GM12864 (cell line): ENCODE measurements at regions not wholly inside any gene's neighbourhood (a gene's known extent, or its start where the extent isn't known, plus 50 kb on each side); places are given as distances from the start of the nearest gene placed in this dataset.

Source experiments
- DNase-seq: peaks from one replicate; pipeline ENCODE4 v3.0.0-alpha.2; 2011; ENCODE audit warnings: low read depth
- H3K4me3 ChIP-seq: 2 replicates; pipeline ENCODE4 v1.5.1; 2011; ENCODE audit warnings: mild to moderate bottlenecking, low read depth, low read length, control low read depth
- TF ChIP-seq, protein P1 (sequence below): IDR thresholded peaks from 2 replicates; pipeline ENCODE4 v1.5.1; 2011; ENCODE audit warnings: low read depth, mild to moderate bottlenecking, moderate library complexity, low read length, control low read depth, inconsistent platforms; ENCODE audit errors: missing control alignments

DNA sequence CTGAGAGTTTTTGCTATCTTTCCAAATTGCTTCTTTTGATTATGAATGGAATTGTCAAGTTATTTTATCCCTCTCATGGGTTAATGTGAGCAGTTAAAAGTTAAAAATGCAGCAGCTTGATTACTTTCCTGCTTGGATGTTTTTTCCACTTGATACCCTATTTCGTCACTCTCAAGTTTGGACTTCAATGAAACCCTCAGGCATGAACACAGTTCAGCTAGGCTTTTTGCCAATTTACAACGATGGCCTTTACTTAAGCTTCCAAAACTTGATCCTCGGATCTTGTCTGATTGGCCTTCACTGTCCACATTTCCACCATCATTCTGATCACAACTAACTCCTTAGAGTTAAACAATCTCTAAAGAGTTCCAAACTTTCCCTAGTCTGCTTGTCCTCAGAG lies 752.4 kb upstream of the PRMT6 start:
- TF ChIP-seq, protein P1, sequence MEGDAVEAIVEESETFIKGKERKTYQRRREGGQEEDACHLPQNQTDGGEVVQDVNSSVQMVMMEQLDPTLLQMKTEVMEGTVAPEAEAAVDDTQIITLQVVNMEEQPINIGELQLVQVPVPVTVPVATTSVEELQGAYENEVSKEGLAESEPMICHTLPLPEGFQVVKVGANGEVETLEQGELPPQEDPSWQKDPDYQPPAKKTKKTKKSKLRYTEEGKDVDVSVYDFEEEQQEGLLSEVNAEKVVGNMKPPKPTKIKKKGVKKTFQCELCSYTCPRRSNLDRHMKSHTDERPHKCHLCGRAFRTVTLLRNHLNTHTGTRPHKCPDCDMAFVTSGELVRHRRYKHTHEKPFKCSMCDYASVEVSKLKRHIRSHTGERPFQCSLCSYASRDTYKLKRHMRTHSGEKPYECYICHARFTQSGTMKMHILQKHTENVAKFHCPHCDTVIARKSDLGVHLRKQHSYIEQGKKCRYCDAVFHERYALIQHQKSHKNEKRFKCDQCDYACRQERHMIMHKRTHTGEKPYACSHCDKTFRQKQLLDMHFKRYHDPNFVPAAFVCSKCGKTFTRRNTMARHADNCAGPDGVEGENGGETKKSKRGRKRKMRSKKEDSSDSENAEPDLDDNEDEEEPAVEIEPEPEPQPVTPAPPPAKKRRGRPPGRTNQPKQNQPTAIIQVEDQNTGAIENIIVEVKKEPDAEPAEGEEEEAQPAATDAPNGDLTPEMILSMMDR, result no peak
- no peak overlapping the region for H3K4me3 ChIP-seq
- no peak for DNase-seq

DNA sequence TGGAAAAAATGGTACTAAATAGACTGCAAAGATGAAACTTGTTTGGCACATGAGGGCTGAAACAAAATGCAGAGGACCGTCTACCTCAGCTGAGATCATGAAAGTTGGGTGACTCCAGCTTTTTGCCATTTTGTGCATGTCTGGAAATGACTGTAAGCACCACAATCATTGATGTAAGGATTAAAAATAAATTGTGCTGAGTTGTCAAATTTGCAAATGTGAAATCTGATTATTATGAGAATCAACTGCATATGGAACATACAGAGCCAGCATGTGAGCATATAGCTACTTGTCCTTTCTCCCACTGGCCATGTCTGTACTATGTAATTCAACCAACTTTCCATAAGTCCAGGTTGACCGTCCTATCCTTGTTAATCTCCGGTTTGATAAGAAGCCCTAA lies 736.9 kb upstream of the PRMT6 start:
- H3K4me3 ChIP-seq, result no peak overlapping the region
- no peak for DNase-seq
- TF ChIP-seq, protein P1, result no peak

- no peak for DNase-seq
Observed at GRCh38 chr1:106325600-106325999, 730.9 kb upstream of the PRMT6 start.

GRCh38 chr1:106344494-106344893 lies 712.0 kb upstream of the PRMT6 start:
- no peak overlapping the region for H3K4me3 ChIP-seq
- no peak for DNase-seq
- TF ChIP-seq, protein P1, result no peak

More at GRCh38 chr1:106325600-106325999, 730.9 kb upstream of the PRMT6 start:
- TF ChIP-seq, protein P1, result no peak
- no peak overlapping the region for H3K4me3 ChIP-seq

- no peak for DNase-seq
- no peak overlapping the region for H3K4me3 ChIP-seq
- TF ChIP-seq, protein P1, result peak; percentile 30
Observed at GRCh38 chr1:106360252-106360651, 696.2 kb upstream of the PRMT6 start.

DNA sequence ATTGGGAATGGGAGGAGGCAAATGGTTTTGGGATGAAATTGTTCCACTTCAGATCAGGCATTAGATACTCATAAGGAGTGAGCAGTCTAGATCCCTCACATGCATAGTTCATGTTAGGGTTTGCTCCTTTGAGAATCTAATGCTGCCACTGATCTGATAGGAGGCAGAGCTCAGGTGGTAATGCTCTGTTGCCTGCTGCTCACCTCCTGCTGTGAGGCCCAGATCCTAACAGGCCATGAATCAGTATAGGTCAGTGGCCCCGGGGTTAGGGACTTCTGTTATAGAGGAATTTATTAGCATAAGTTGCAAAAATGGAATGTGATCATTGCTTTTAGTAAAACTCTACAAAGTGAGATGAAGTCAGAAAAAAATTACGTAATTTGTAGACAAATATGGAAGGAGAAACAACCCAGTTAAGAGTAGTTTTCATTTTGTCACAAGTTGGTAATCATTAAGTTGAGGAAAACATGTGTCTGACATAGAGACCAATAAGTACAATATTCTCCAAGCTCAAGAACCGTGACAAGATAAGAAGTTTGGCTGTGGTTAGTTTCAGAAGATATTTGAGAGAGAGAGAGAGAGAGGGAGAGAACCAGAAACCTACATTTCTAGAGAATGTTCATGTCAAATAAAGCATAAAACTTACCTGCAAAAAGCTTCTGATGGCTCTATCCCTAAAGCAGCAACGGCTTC lies 689.7 kb upstream of the PRMT6 start:
- H3K4me3 ChIP-seq, result no peak overlapping the region
- TF ChIP-seq, protein P1, result no peak
- DNase-seq, result no peak

DNA sequence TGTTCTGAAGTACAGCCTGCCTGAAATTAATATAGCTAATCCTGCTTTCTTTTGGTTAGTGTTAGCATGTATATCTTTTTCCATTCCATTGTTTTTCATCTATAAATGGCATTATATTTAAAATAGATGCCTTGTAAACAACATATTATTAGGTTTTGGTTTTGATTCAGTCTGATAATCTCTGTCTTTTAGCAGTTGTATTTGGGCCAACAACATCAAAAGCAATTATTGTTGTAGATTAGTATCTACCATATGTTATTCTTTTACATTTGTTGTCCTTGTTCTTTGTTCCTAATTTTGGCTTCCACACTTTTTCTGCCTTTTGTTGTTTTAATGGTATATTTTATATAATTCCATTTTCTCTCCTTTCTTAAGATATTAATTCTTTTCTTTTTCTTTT lies 678.2 kb upstream of the PRMT6 start:
- TF ChIP-seq, protein P1, result no peak
- H3K4me3 ChIP-seq, result no peak overlapping the region

More for the DNA sequence above, 678.2 kb upstream of the PRMT6 start:
- no peak for DNase-seq
